Stomach (tissue), 8 donors: ENCODE measurements at regions not wholly inside any gene's neighbourhood (a gene's known extent, or its start where the extent isn't known, plus 50 kb on each side); places are given as distances from the start of the nearest gene placed in this dataset.

Experiments
- DNase-seq, 2 donors: peaks; one replicate each; pipeline versions ENCODE4 v3.0.0 to v3.0.0-alpha.2; 2013 to 2019
- H3K27ac ChIP-seq, 5 donors: fragments of 200-600 bp in 4 of 5; sonication (generic) in 4 of 5; one replicate each; pipeline ENCODE4 v1.5.1; 2013 to 2019; ENCODE audit warnings: mild to moderate bottlenecking in 1 of 5, moderate library complexity in 1 of 5
- H3K27me3 ChIP-seq, 3 donors: fragments of 200-600 bp; sonication (generic); one replicate each; pipeline ENCODE4 v1.5.1; 2017 to 2019; ENCODE audit warnings: mixed run types in 1 of 3
- H3K36me3 ChIP-seq, 4 donors: fragments of 200-600 bp; sonication (generic); 1 replicate in 3 of 4; 2 replicates in 1 of 4; pipeline ENCODE4 v1.5.1; 2016 to 2019
- H3K4me1 ChIP-seq, 4 donors: fragments of 200-600 bp; sonication (generic); one replicate each; pipeline ENCODE4 v1.5.1; 2016 to 2019
- H3K4me3 ChIP-seq, 4 donors: fragments of 200-600 bp; sonication (generic) in 3 of 4; one replicate each; pipeline ENCODE4 v1.5.1; 2016 to 2019; ENCODE audit warnings: mild to moderate bottlenecking in 1 of 4
- H3K9me3 ChIP-seq, 4 donors: fragments of 200-600 bp; sonication (generic); one replicate each; pipeline ENCODE4 v1.5.1; 2016 to 2019
- EP300 ChIP-seq: sonication (generic); formaldehyde crosslinking; IDR thresholded peaks from one replicate; pipeline ENCODE4 v1.6.1; 2017; ENCODE audit warnings: antibody characterized with exemption
- POLR2A ChIP-seq, 4 donors: fragments of 450-650 bp; IDR thresholded peaks; one replicate each; pipeline ENCODE4 v1.6.1; 2016; ENCODE audit warnings: antibody characterized with exemption in 4 of 4, control low read depth in 2 of 4, mild to moderate bottlenecking in 1 of 4, moderate library complexity in 1 of 4
- POLR2AphosphoS5 ChIP-seq, 3 donors: sonication (generic); formaldehyde crosslinking; IDR thresholded peaks; one replicate each; pipeline ENCODE4 v1.6.1; 2016; ENCODE audit warnings: antibody characterized with exemption in 3 of 3
- WGBS, 5 donors: extraction: QIAGEN DNeasy Blood & Tissue Kit in 3 of 5; methylation state at CpG; one replicate each; pipeline versions ENCODE4 v1.1.5 to v1.1.7; 2013 to 2018; 5-methylcytosine and 5-hydroxymethylcytosine counted together
- intact Hi-C: fragments of 100-400 bp; cut with DNase I; formaldehyde crosslinking; loops from one replicate; pipeline ENCODE4 v1.15.1; 2023; ENCODE audit warnings: low total_unique reads
- TF ChIP-seq, protein P1 (sequence below), 7 experiments: fragments of 450-650 bp in 4 of 7; fragments of 200-600 bp in 3 of 7; sonication (generic) in 3 of 7; IDR thresholded peaks; one replicate each; pipeline ENCODE4 v1.5.1; 2016 to 2019; ENCODE audit warnings: antibody characterized with exemption in 7 of 7, control low read depth in 2 of 7, mild to moderate bottlenecking in 1 of 7
- donor health status: healthy with polysubstance abuse.
- donor health status: Bipolar disorder and iron deficiency.
- donor health status: healthy.

- Histone ChIP-seq H3K27ac (no peak overlapping the region), H3K9me3 (no peaks in the 10 kb centered on the region), H3K4me1 (no peaks in the 10 kb centered on the region), H3K4me3 (no peak overlapping the region), H3K27me3 (peaks cover 0 to 20% (median 0%) of the 10 kb centered on the region in 3 donors), H3K36me3 (no peaks in the 10 kb centered on the region)
- WGBS, 5 donors = 57 to 75% (median 67%) methylated on average over 3 of the region's 3 CpGs
- no peak for DNase-seq
- intact Hi-C loops = loop anchor here (5.0 kb wide), 1 partner anchor 224 kb away; no protein-coding TSS in a partner anchor
- TF ChIP-seq POLR2A (IDR thresholded peaks at IDR 0.05) (no peak), EP300 (no peak), POLR2AphosphoS5 (IDR thresholded peaks at IDR 0.05) (no peak)
- TF ChIP-seq, protein P1, sequence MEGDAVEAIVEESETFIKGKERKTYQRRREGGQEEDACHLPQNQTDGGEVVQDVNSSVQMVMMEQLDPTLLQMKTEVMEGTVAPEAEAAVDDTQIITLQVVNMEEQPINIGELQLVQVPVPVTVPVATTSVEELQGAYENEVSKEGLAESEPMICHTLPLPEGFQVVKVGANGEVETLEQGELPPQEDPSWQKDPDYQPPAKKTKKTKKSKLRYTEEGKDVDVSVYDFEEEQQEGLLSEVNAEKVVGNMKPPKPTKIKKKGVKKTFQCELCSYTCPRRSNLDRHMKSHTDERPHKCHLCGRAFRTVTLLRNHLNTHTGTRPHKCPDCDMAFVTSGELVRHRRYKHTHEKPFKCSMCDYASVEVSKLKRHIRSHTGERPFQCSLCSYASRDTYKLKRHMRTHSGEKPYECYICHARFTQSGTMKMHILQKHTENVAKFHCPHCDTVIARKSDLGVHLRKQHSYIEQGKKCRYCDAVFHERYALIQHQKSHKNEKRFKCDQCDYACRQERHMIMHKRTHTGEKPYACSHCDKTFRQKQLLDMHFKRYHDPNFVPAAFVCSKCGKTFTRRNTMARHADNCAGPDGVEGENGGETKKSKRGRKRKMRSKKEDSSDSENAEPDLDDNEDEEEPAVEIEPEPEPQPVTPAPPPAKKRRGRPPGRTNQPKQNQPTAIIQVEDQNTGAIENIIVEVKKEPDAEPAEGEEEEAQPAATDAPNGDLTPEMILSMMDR (IDR thresholded peaks at IDR 0.05) = no peak
Measured at GRCh38 chr11:113531083-113531482, 55.9 kb upstream of the DRD2 start.

- no peak overlapping the region for H3K4me3 ChIP-seq
- H3K36me3 ChIP-seq = no peaks in the 10 kb centered on the region
- intact Hi-C loops = loop anchor here (5.0 kb wide), 1 partner anchor 222 kb away; no protein-coding TSS in a partner anchor
- WGBS, 5 donors = 83 to 97% (median 92%) methylated on average over 1 of the region's 1 CpG
- TF ChIP-seq POLR2AphosphoS5 (IDR thresholded peaks at IDR 0.05) = no peak
- no peak for TF ChIP-seq POLR2A (IDR thresholded peaks at IDR 0.05)
- TF ChIP-seq EP300 = no peak
- TF ChIP-seq, protein P1 (IDR thresholded peaks at IDR 0.05) = no peak
- H3K27me3 ChIP-seq = peaks cover 0 to 20% (median 0%) of the 10 kb centered on the region in 3 donors
- no peak overlapping the region for H3K27ac ChIP-seq
- H3K9me3 ChIP-seq = no peaks in the 10 kb centered on the region
- H3K4me1 ChIP-seq = no peaks in the 10 kb centered on the region
- no peak for DNase-seq
Measured at GRCh38 chr11:113529606-113530005, 54.4 kb upstream of the DRD2 start.

GRCh38 chr11:113528982-113529381 is 53.8 kb upstream of the DRD2 start:
- Histone ChIP-seq H3K27ac (no peak overlapping the region), H3K27me3 (peaks cover 0 to 20% (median 0%) of the 10 kb centered on the region in 3 donors), H3K4me1 (no peaks in the 10 kb centered on the region), H3K9me3 (no peaks in the 10 kb centered on the region), H3K36me3 (no peaks in the 10 kb centered on the region), H3K4me3 (no peak overlapping the region)
- intact Hi-C loops = no loop called here
- TF ChIP-seq POLR2AphosphoS5 (IDR thresholded peaks at IDR 0.05) (no peak), EP300 (no peak), POLR2A (IDR thresholded peaks at IDR 0.05) (no peak)
- TF ChIP-seq, protein P1 (IDR thresholded peaks at IDR 0.05) = no peak
- DNase-seq = no peak

DNA sequence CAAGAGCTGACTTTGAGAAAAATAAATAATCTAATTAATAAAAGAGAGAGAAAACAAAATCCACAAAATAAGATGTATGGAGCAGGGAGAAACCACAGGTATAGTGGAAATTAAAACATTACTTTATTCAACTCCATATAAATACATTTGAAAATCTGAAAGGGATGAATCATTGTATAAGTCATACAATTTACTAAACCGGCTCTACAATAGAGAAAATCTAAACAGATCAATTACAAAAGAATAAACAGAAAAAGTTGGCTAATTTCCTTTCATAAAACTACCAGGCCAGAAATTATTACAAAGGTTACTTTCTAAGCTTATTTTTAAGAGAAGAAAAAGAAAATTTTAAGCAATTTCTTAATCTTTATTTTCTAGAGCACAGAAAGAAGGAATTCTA is 51.3 kb upstream of the DRD2 start:
- intact Hi-C loops = no loop called here
- H3K27ac ChIP-seq = no peak overlapping the region
- H3K4me1 ChIP-seq = no peaks in the 10 kb centered on the region
- H3K36me3 ChIP-seq = no peaks in the 10 kb centered on the region
- no peaks in the 10 kb centered on the region for H3K9me3 ChIP-seq
- no peak overlapping the region for H3K4me3 ChIP-seq
- H3K27me3 ChIP-seq = peaks cover 0 to 12% (median 0%) of the 10 kb centered on the region in 3 donors
- WGBS, 5 donors = 68 to 88% (median 74%) methylated on average over 1 of the region's 1 CpG
- TF ChIP-seq POLR2A (IDR thresholded peaks at IDR 0.05) (no peak), EP300 (no peak), POLR2AphosphoS5 (IDR thresholded peaks at IDR 0.05) (no peak)
- TF ChIP-seq, protein P1 (IDR thresholded peaks at IDR 0.05) = no peak
- no peak for DNase-seq
